Keratinocyte (primary cell): ENCODE measurements at regions not wholly inside any gene's neighbourhood (a gene's known extent, or its start where the extent isn't known, plus 50 kb on each side); places are given as distances from the start of the nearest gene placed in this dataset.

Experiments
- DNase-seq: peaks from one replicate; pipeline ENCODE4 v3.0.0-alpha.2; 2011; ENCODE audit warnings: low read depth, missing footprints, low spot score
- FAIRE-seq: peaks from 2 replicates; lab custom pipeline; 2011; peaks lifted over from hg19 to GRCh38; lab: Jason Lieb, UNC
- H2AFZ ChIP-seq: 2 replicates; pipeline ENCODE4 v1.6.0; 2012; ENCODE audit warnings: low read length, control low read depth, inconsistent platforms; ENCODE audit not compliant: control insufficient read depth
- H3K27ac ChIP-seq: 2 replicates; pipeline ENCODE4 v1.5.1; 2011; ENCODE audit warnings: low read length; ENCODE audit not compliant: control insufficient read depth, insufficient read depth
- H3K27me3 ChIP-seq: 3 replicates; pipeline ENCODE4 v1.6.0; 2011; ENCODE audit warnings: low read length; ENCODE audit not compliant: control insufficient read depth, insufficient read depth; ENCODE audit errors: extremely low read depth
- H3K36me3 ChIP-seq, 2 experiments: 2 replicates in 1 of 2; 3 replicates in 1 of 2; pipeline ENCODE4 v1.5.1; 2011; ENCODE audit warnings: low read length in 2 of 2, mild to moderate bottlenecking in 1 of 2; ENCODE audit not compliant: control insufficient read depth in 2 of 2, insufficient read depth in 2 of 2; ENCODE audit errors: extremely low read depth in 1 of 2
- H3K4me1 ChIP-seq: 3 replicates; pipeline ENCODE4 v1.5.1; 2011; ENCODE audit warnings: low read length; ENCODE audit not compliant: control insufficient read depth, insufficient read depth; ENCODE audit errors: extremely low read depth
- H3K4me2 ChIP-seq: 3 replicates; pipeline ENCODE4 v1.6.0; 2011; ENCODE audit warnings: low read depth, low read length; ENCODE audit not compliant: control insufficient read depth, insufficient read depth; ENCODE audit errors: extremely low read depth
- H3K4me3 ChIP-seq, 3 experiments: fragments of 200-600 bp in 1 of 3; sonication (generic) in 1 of 3; 2 replicates in 2 of 3; 3 replicates in 1 of 3; pipeline ENCODE4 v1.5.1; 2011 to 2016; ENCODE audit warnings: low read length in 3 of 3, mild to moderate bottlenecking in 3 of 3, control low read depth in 2 of 3, inconsistent platforms in 1 of 3, low read depth in 1 of 3, mixed read lengths in 1 of 3, mixed run types in 1 of 3, moderate library complexity in 1 of 3; ENCODE audit not compliant: control insufficient read depth in 2 of 3, insufficient read depth in 2 of 3; ENCODE audit errors: extremely low read depth in 1 of 3
- H3K79me2 ChIP-seq: 2 replicates; pipeline ENCODE4 v1.6.0; 2012; ENCODE audit warnings: low read length; ENCODE audit not compliant: control insufficient read depth, insufficient read depth
- H3K9ac ChIP-seq: 3 replicates; pipeline ENCODE4 v1.6.0; 2011; ENCODE audit warnings: low read length; ENCODE audit not compliant: control insufficient read depth, insufficient read depth; ENCODE audit errors: extremely low read depth
- H3K9me1 ChIP-seq: 3 replicates; pipeline ENCODE4 v1.6.0; 2011; ENCODE audit warnings: low read length; ENCODE audit not compliant: control insufficient read depth, insufficient read depth; ENCODE audit errors: extremely low read depth
- H3K9me3 ChIP-seq: 2 replicates; pipeline ENCODE4 v1.5.1; 2012; ENCODE audit warnings: low read depth, low read length; ENCODE audit not compliant: control insufficient read depth
- H4K20me1 ChIP-seq: 3 replicates; pipeline ENCODE4 v1.6.0; 2011; ENCODE audit warnings: low read length; ENCODE audit not compliant: control insufficient read depth, insufficient read depth; ENCODE audit errors: extremely low read depth
- CTCF ChIP-seq, 3 experiments: IDR thresholded peaks in 1 of 3; conservative IDR thresholded peaks in 1 of 3; optimal IDR thresholded peaks in 1 of 3; 2 replicates in 2 of 3; 3 replicates in 1 of 3; pipeline versions ENCODE3 to v1.5.1; 2011; ENCODE audit warnings: low read length in 3 of 3, mild to moderate bottlenecking in 3 of 3, moderate library complexity in 2 of 3, control low read depth in 1 of 3, inconsistent platforms in 1 of 3; ENCODE audit not compliant: insufficient read depth in 2 of 3; ENCODE audit errors: extremely low read depth in 1 of 3
- EZH2 ChIP-seq: IDR thresholded peaks from one replicate; pipeline ENCODE4 v1.6.1; 2012; ENCODE audit warnings: inconsistent platforms, mild to moderate bottlenecking, low read length, moderate library complexity
- dilution Hi-C: fragments of 300-500 bp; cut with MboI; formaldehyde crosslinking; loops from one replicate; pipeline ENCODE4 v1.7.0; 2020; ENCODE audit warnings: low sequenced_read_pairs; ENCODE audit not compliant: extremely low pct_ligation_motif_present

- TF ChIP-seq CTCF (optimal IDR thresholded peaks at IDR 0.05 in 1 of 3, IDR thresholded peaks at IDR 0.05 in 1 of 3, conservative IDR thresholded peaks at IDR 0.05 in 1 of 3; ENCODE audit: extremely low read depth in 1 of 3, insufficient read depth in 2 of 3, low read length in 3 of 3) (no peak), EZH2 (no peak)
- Histone ChIP-seq H3K9ac (no peak overlapping the region), H3K4me1 (no peaks in the 10 kb centered on the region), H3K79me2 (no peaks in the 10 kb centered on the region), H2AFZ (no peak overlapping the region), H3K4me2 (no peak overlapping the region), H3K9me3 (no peaks in the 10 kb centered on the region), H3K4me3 (no peak overlapping the region), H3K9me1 (no peaks in the 10 kb centered on the region), H4K20me1 (no peaks in the 10 kb centered on the region), H3K36me3 (no peaks in the 10 kb centered on the region), H3K27ac (no peak overlapping the region), H3K27me3 (no peaks in the 10 kb centered on the region)
- dilution Hi-C loops: no loop called here
- DNase-seq (no peak), FAIRE-seq (no peak)
These were observed 163.0 kb downstream of the BRMS1L start for GRCh38 chr14:35988972-35989690.

GRCh38 chr14:35988550-35988949 is 162.4 kb downstream of the BRMS1L start:
- H3K27ac ChIP-seq: no peak overlapping the region
- H3K9me3 ChIP-seq: no peaks in the 10 kb centered on the region
- no peak overlapping the region for H3K9ac ChIP-seq
- FAIRE-seq (no peak), DNase-seq (no peak)
- dilution Hi-C loops: no loop called here
- no peak overlapping the region for H3K4me2 ChIP-seq
- H3K4me3 ChIP-seq: no peak overlapping the region
- no peaks in the 10 kb centered on the region for H3K4me1 ChIP-seq
- no peaks in the 10 kb centered on the region for H3K79me2 ChIP-seq
- TF ChIP-seq CTCF (optimal IDR thresholded peaks at IDR 0.05 in 1 of 3, IDR thresholded peaks at IDR 0.05 in 1 of 3, conservative IDR thresholded peaks at IDR 0.05 in 1 of 3; ENCODE audit: extremely low read depth in 1 of 3, insufficient read depth in 2 of 3, low read length in 3 of 3): no peak
- no peak for TF ChIP-seq EZH2
- H3K27me3 ChIP-seq: no peaks in the 10 kb centered on the region
- H3K9me1 ChIP-seq: no peaks in the 10 kb centered on the region
- H2AFZ ChIP-seq: no peak overlapping the region
- no peaks in the 10 kb centered on the region for H4K20me1 ChIP-seq
- no peaks in the 10 kb centered on the region for H3K36me3 ChIP-seq
